ENCODE measurements at regions not wholly inside any gene's neighbourhood (a gene's known extent, or its start where the extent isn't known, plus 50 kb on each side); places are given as distances from the start of the nearest gene placed in this dataset.

DNA sequence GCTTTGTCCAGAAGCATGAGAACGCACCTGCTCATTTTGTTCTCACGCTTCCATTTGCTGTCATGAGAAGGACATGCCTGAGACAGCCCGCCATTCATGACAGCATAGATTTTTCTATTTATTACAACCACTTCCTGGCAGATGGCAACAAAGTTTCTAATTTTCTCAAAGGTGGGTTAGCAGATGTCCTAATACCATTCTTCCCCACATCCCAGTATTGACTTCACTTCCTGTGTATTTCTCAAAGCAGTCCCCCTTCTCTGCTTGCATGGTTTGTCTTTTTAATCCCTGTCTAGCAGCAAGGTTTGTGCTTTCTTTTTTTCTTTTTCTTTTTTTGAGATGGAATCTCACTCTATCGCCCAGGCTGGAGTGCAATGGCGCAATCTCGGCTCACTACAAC lies 94.3 kb downstream of the ISX start:
- TF ChIP-seq, protein P1, sequence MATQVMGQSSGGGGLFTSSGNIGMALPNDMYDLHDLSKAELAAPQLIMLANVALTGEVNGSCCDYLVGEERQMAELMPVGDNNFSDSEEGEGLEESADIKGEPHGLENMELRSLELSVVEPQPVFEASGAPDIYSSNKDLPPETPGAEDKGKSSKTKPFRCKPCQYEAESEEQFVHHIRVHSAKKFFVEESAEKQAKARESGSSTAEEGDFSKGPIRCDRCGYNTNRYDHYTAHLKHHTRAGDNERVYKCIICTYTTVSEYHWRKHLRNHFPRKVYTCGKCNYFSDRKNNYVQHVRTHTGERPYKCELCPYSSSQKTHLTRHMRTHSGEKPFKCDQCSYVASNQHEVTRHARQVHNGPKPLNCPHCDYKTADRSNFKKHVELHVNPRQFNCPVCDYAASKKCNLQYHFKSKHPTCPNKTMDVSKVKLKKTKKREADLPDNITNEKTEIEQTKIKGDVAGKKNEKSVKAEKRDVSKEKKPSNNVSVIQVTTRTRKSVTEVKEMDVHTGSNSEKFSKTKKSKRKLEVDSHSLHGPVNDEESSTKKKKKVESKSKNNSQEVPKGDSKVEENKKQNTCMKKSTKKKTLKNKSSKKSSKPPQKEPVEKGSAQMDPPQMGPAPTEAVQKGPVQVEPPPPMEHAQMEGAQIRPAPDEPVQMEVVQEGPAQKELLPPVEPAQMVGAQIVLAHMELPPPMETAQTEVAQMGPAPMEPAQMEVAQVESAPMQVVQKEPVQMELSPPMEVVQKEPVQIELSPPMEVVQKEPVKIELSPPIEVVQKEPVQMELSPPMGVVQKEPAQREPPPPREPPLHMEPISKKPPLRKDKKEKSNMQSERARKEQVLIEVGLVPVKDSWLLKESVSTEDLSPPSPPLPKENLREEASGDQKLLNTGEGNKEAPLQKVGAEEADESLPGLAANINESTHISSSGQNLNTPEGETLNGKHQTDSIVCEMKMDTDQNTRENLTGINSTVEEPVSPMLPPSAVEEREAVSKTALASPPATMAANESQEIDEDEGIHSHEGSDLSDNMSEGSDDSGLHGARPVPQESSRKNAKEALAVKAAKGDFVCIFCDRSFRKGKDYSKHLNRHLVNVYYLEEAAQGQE (IDR thresholded peaks at IDR 0.05; ENCODE audit: unreplicated experiment), result no peak
- TF ChIP-seq EZH2phosphoT487 (IDR thresholded peaks at IDR 0.05; ENCODE audit: unreplicated experiment), result no peak
- TF ChIP-seq EZH2 (IDR thresholded peaks at IDR 0.05; ENCODE audit: low read depth, unreplicated experiment), result no peak
- TF ChIP-seq, protein P2, sequence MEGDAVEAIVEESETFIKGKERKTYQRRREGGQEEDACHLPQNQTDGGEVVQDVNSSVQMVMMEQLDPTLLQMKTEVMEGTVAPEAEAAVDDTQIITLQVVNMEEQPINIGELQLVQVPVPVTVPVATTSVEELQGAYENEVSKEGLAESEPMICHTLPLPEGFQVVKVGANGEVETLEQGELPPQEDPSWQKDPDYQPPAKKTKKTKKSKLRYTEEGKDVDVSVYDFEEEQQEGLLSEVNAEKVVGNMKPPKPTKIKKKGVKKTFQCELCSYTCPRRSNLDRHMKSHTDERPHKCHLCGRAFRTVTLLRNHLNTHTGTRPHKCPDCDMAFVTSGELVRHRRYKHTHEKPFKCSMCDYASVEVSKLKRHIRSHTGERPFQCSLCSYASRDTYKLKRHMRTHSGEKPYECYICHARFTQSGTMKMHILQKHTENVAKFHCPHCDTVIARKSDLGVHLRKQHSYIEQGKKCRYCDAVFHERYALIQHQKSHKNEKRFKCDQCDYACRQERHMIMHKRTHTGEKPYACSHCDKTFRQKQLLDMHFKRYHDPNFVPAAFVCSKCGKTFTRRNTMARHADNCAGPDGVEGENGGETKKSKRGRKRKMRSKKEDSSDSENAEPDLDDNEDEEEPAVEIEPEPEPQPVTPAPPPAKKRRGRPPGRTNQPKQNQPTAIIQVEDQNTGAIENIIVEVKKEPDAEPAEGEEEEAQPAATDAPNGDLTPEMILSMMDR (conservative IDR thresholded peaks at IDR 0.05; ENCODE audit: low read depth in 2 of 2), result no peak
- no peak for TF ChIP-seq ZNF114 (CRISPR knock-in tag; IDR thresholded peaks at IDR 0.05)
